Dedifferentiated amniotic fluid mesenchymal stem cell (primary cell): ENCODE measurements at regions not wholly inside any gene's neighbourhood (a gene's known extent, or its start where the extent isn't known, plus 50 kb on each side); places are given as distances from the start of the nearest gene placed in this dataset.

Source experiments
- DNase-seq: peaks from one replicate; pipeline ENCODE4 v3.0.0-alpha.2; 2016; ENCODE audit errors: extremely low spot score

GRCh38 chr4:96312046-96312685 is 472.3 kb downstream of the PDHA2 start:
- DNase-seq: no peak

- no peak for DNase-seq
Measured at GRCh38 chr4:96315815-96316214, 475.9 kb downstream of the PDHA2 start.

- DNase-seq: no peak
Measured at GRCh38 chr4:96316776-96317175, 476.9 kb downstream of the PDHA2 start.

- DNase-seq: no peak
Measured at GRCh38 chr4:96317891-96318290, 478.0 kb downstream of the PDHA2 start.

- DNase-seq: no peak
Measured at GRCh38 chr4:96326846-96327245, 487.0 kb downstream of the PDHA2 start.

- no peak for DNase-seq
Measured at GRCh38 chr4:96342196-96342595, 502.3 kb downstream of the PDHA2 start.

- DNase-seq: no peak
Measured at GRCh38 chr4:96342790-96343455, 503.0 kb downstream of the PDHA2 start.

GRCh38 chr4:96343836-96344235 is 503.9 kb downstream of the PDHA2 start:
- no peak for DNase-seq

GRCh38 chr4:96347582-96347981 is 507.7 kb downstream of the PDHA2 start:
- no peak for DNase-seq

- DNase-seq: no peak
Measured at GRCh38 chr4:96352051-96352517, 512.2 kb downstream of the PDHA2 start.

GRCh38 chr4:96354036-96354712 is 514.3 kb downstream of the PDHA2 start:
- DNase-seq: no peak

GRCh38 chr4:96355414-96355813 is 515.5 kb downstream of the PDHA2 start:
- no peak for DNase-seq

GRCh38 chr4:96356591-96357370 is 516.9 kb downstream of the PDHA2 start:
- DNase-seq: no peak

- no peak for DNase-seq
Measured at GRCh38 chr4:96366632-96367031, 526.7 kb downstream of the PDHA2 start.

- DNase-seq: no peak
Measured at GRCh38 chr4:96375367-96375766, 535.5 kb downstream of the PDHA2 start.

GRCh38 chr4:96379524-96379923 is 539.6 kb downstream of the PDHA2 start:
- DNase-seq: no peak

- DNase-seq: no peak
Measured at GRCh38 chr4:96380106-96380505, 540.2 kb downstream of the PDHA2 start.

GRCh38 chr4:96383349-96383748 is 543.5 kb downstream of the PDHA2 start:
- no peak for DNase-seq

GRCh38 chr4:96389770-96390169 is 549.9 kb downstream of the PDHA2 start:
- no peak for DNase-seq

- DNase-seq: no peak
Measured at GRCh38 chr4:96390404-96390803, 550.5 kb downstream of the PDHA2 start.

- no peak for DNase-seq
Measured at GRCh38 chr4:96395747-96396146, 555.9 kb downstream of the PDHA2 start.

- DNase-seq: no peak
Measured at GRCh38 chr4:96406742-96407141, 566.8 kb downstream of the PDHA2 start.
